SK-N-SH (cell line): ENCODE measurements at regions not wholly inside any gene's neighbourhood (a gene's known extent, or its start where the extent isn't known, plus 50 kb on each side); places are given as distances from the start of the nearest gene placed in this dataset.
A peak's percentile ranks its signal among the peaks of the same experiment; 100 is the strongest.

Experiments used
- CTCF ChIA-PET: fragments of 300-600, 350-600 bp; formaldehyde crosslinking; extraction: SDS; loops from one replicate; lab custom pipeline; 2021; lab: Yijun Ruan, JAX
- POLR2A ChIA-PET: fragments of 350-600 bp; sonication (Branson Sonifier 250); formaldehyde crosslinking; extraction: SDS; loops from one replicate; lab custom pipeline; 2020; ENCODE audit warnings: antibody characterized with exemption, inconsistent platforms; lab: Yijun Ruan, JAX
- DNase-seq: peaks from one replicate; pipeline ENCODE4 v3.0.0; 2012
- H2AFZ ChIP-seq: fragments of 200-600 bp; sonication (generic); 2 replicates; pipeline ENCODE4 v1.8.1; 2016; ENCODE audit warnings: antibody characterized with exemption, mild to moderate bottlenecking, low read depth
- H3F3A ChIP-seq: fragments of 200-600 bp; sonication (generic); replicated peaks from 2 replicates; pipeline ENCODE3; 2016; ENCODE audit warnings: antibody characterized with exemption, mild to moderate bottlenecking; ENCODE audit not compliant: insufficient read depth
- H3K27ac ChIP-seq, 2 experiments: fragments of 200-500 bp in 1 of 2; fragments of 200-600 bp in 1 of 2; sonication (Bioruptor generic) in 1 of 2; sonication (generic), shearing (Covaris generic) in 1 of 2; 2 replicates each; pipeline versions ENCODE4 v1.5.1 to v1.6.1; 2014 to 2016; ENCODE audit warnings: low read depth in 2 of 2, inconsistent platforms in 1 of 2, low read length in 1 of 2, mild to moderate bottlenecking in 1 of 2, mixed read lengths in 1 of 2
- H3K27me3 ChIP-seq: fragments of 200-600 bp; sonication (generic), shearing (Covaris generic); 2 replicates; pipeline ENCODE4 v1.6.1; 2016; ENCODE audit warnings: mixed run types; ENCODE audit not compliant: insufficient read depth
- H3K36me3 ChIP-seq, 2 experiments: fragments of 200-500 bp in 1 of 2; fragments of 200-600 bp in 1 of 2; sonication (Bioruptor generic) in 1 of 2; sonication (generic) in 1 of 2; replicated peaks in 1 of 2; 2 replicates each; pipeline versions ENCODE3 to v1.5.1; 2014 to 2016; ENCODE audit warnings: low read length in 1 of 2, mild to moderate bottlenecking in 1 of 2; ENCODE audit not compliant: insufficient read depth in 2 of 2, control insufficient read depth in 1 of 2
- H3K4me1 ChIP-seq, 2 experiments: fragments of 200-500 bp in 1 of 2; fragments of 200-600 bp in 1 of 2; sonication (Bioruptor generic) in 1 of 2; sonication (generic), shearing (Covaris generic) in 1 of 2; 2 replicates each; pipeline versions ENCODE4 v1.5.1 to v1.6.1; 2014 to 2016; ENCODE audit warnings: low read depth in 1 of 2, low read length in 1 of 2, mixed run types in 1 of 2; ENCODE audit not compliant: insufficient read depth in 2 of 2, control insufficient read depth in 1 of 2
- H3K4me2 ChIP-seq: fragments of 200-600 bp; sonication (generic), shearing (Covaris generic); 2 replicates; pipeline ENCODE4 v1.6.1; 2017; ENCODE audit warnings: mixed run types
- H3K4me3 ChIP-seq, 2 experiments: fragments of 200-500 bp in 1 of 2; fragments of 200-600 bp in 1 of 2; sonication (Bioruptor generic) in 1 of 2; sonication (generic), shearing (Covaris generic) in 1 of 2; 2 replicates each; pipeline versions ENCODE4 v1.5.1 to v1.8.1; 2014 to 2016; ENCODE audit warnings: low read depth in 2 of 2, inconsistent platforms in 1 of 2, low read length in 1 of 2, mild to moderate bottlenecking in 1 of 2, mixed read lengths in 1 of 2, moderate library complexity in 1 of 2
- H3K79me2 ChIP-seq: fragments of 200-600 bp; sonication (generic); 2 replicates; pipeline ENCODE4 v1.8.1; 2017; ENCODE audit warnings: mild to moderate bottlenecking; ENCODE audit not compliant: insufficient read depth
- H3K9ac ChIP-seq: fragments of 200-600 bp; sonication (generic); 2 replicates; pipeline ENCODE4 v1.6.1; 2017; ENCODE audit warnings: mixed run types
- H3K9me2 ChIP-seq: fragments of 200-600 bp; sonication (generic); 2 replicates; pipeline ENCODE4 v1.6.1; 2017; ENCODE audit warnings: mixed run types
- H3K9me3 ChIP-seq: fragments of 200-600 bp; sonication (generic); 2 replicates; pipeline ENCODE4 v1.6.1; 2017; ENCODE audit warnings: mixed run types, mild to moderate bottlenecking, moderate library complexity
- H4K20me1 ChIP-seq: fragments of 200-600 bp; sonication (generic); 2 replicates; pipeline ENCODE4 v1.6.1; 2017; ENCODE audit warnings: mild to moderate bottlenecking, mixed run types; ENCODE audit not compliant: insufficient read depth
- CTCF ChIP-seq: fragments of 200-600 bp; sonication (generic); IDR thresholded peaks from 2 replicates; pipeline ENCODE4 v1.6.1; 2017; ENCODE audit warnings: antibody characterized with exemption, mild to moderate bottlenecking, moderate library complexity
- ELF1 ChIP-seq: IDR thresholded peaks from 2 replicates; pipeline ENCODE4 v1.4.0; 2012
- FOSL2 ChIP-seq: IDR thresholded peaks from 2 replicates; pipeline ENCODE4 v1.4.0; 2012; ENCODE audit warnings: low read depth, mild to moderate bottlenecking, moderate library complexity, borderline replicate concordance
- FOXM1 ChIP-seq: IDR thresholded peaks from 2 replicates; pipeline ENCODE4 v1.4.0; 2012; ENCODE audit warnings: low read depth, mild to moderate bottlenecking
- GATA2 ChIP-seq: sonication (generic); formaldehyde crosslinking; IDR thresholded peaks from 2 replicates; pipeline ENCODE4 v1.5.0; 2020; ENCODE audit warnings: mild to moderate bottlenecking, missing genetic modification reagents
- MXI1 ChIP-seq: IDR thresholded peaks from 2 replicates; pipeline ENCODE4 v1.6.1; 2012; ENCODE audit warnings: mild to moderate bottlenecking, low read depth, low read length, improper control_type of control experiment
- NFIC ChIP-seq: IDR thresholded peaks from 2 replicates; pipeline ENCODE4 v1.4.0; 2012; ENCODE audit warnings: borderline replicate concordance
- PBX3 ChIP-seq: IDR thresholded peaks from 2 replicates; pipeline ENCODE4; 2012
- RFX5 ChIP-seq: IDR thresholded peaks from 2 replicates; pipeline ENCODE4 v1.6.1; 2012; ENCODE audit warnings: mild to moderate bottlenecking, improper control_type of control experiment, low read length
- RXRA ChIP-seq: IDR thresholded peaks from 2 replicates; pipeline ENCODE4 v1.4.0; 2012; ENCODE audit warnings: low read depth, mild to moderate bottlenecking, borderline replicate concordance
- TAF1 ChIP-seq: IDR thresholded peaks from 2 replicates; pipeline ENCODE4 v1.6.1; 2012; ENCODE audit warnings: low read depth, mild to moderate bottlenecking, low read length, moderate library complexity, borderline replicate concordance
- TEAD4 ChIP-seq: IDR thresholded peaks from 2 replicates; pipeline ENCODE4 v1.4.0; 2012; ENCODE audit warnings: mild to moderate bottlenecking, borderline replicate concordance; ENCODE audit not compliant: insufficient read depth
- WGBS: methylation state at CpG from one replicate; pipeline ENCODE4 v1.1.6; 2017; ENCODE audit warnings: low lambda C conversion rate; 5-methylcytosine and 5-hydroxymethylcytosine counted together
- TF ChIP-seq, protein P1 (sequence below): IDR thresholded peaks from 2 replicates; pipeline ENCODE4 v1.4.0; 2012; ENCODE audit warnings: low read depth, borderline replicate concordance
- TF ChIP-seq, protein P2 (sequence below): IDR thresholded peaks from 2 replicates; pipeline ENCODE4 v1.4.0; 2012; ENCODE audit warnings: low read depth, borderline replicate concordance
- TF ChIP-seq, protein P3 (sequence below): fragments of 150-350 bp; IDR thresholded peaks from 2 replicates; pipeline ENCODE4 v1.6.1; 2017; ENCODE audit warnings: antibody characterized with exemption, low read length, low read depth, borderline replicate concordance

DNA sequence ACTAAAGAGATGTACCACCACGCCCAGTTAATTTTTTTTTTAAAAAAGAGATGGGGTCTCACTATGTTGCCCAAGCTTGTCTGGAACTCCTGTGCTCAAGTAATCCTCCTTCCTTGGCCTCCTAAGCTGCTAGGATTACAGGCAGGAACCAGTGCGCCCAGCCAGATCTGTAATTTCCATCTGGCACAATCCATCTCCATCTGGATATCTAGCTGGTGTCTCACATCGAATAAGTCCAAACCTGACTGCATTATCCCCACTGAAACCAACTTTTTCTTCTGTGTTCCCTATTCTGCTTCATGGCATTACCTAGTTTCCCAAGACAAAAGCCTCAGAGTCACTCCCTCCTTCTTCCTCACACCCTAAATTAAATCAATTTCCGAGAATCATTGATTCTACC is 125.8 kb upstream of the TEX13C start:
- Histone ChIP-seq H3F3A (no peaks in the 10 kb centered on the region), H3K9me2 (no peaks in the 10 kb centered on the region), H3K4me2 (no peak overlapping the region), H3K36me3 (no peaks in the 10 kb centered on the region), H3K9me3 (no peaks in the 10 kb centered on the region), H3K9ac (no peak overlapping the region), H3K27ac (no peak overlapping the region), H3K27me3 (no peaks in the 10 kb centered on the region; the same call in 1 of the 2 replicates), H3K79me2 (no peaks in the 10 kb centered on the region), H3K4me1 (no peaks in the 10 kb centered on the region), H3K4me3 (no peak overlapping the region), H4K20me1 (no peaks in the 10 kb centered on the region), H2AFZ (no peak overlapping the region)
- 8% methylated on average over 4 of the region's 4 CpGs for WGBS
- POLR2A ChIA-PET: no interaction called here
- TF ChIP-seq CTCF (no peak), ELF1 (no peak), TEAD4 (no peak), RXRA (no peak)
- TF ChIP-seq, protein P1, sequence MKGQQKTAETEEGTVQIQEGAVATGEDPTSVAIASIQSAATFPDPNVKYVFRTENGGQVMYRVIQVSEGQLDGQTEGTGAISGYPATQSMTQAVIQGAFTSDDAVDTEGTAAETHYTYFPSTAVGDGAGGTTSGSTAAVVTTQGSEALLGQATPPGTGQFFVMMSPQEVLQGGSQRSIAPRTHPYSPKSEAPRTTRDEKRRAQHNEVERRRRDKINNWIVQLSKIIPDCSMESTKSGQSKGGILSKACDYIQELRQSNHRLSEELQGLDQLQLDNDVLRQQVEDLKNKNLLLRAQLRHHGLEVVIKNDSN: no peak
- CTCF ChIA-PET: no interaction called here
- no peak for DNase-seq

- Histone ChIP-seq H3K79me2 (no peaks in the 10 kb centered on the region), H3K27me3 (peaks cover 16% of the 10 kb centered on the region), H3K9ac (no peak overlapping the region), H3F3A (no peaks in the 10 kb centered on the region), H3K9me2 (no peaks in the 10 kb centered on the region), H3K9me3 (no peaks in the 10 kb centered on the region), H3K4me1 (no peaks in the 10 kb centered on the region), H3K36me3 (no peaks in the 10 kb centered on the region), H2AFZ (no peak overlapping the region), H3K4me3 (no peak overlapping the region), H3K4me2 (no peak overlapping the region), H4K20me1 (no peaks in the 10 kb centered on the region), H3K27ac (no peak overlapping the region)
- ChIA-PET POLR2A (no interaction called here), CTCF (no interaction called here)
- peak; percentile 4 for DNase-seq
- WGBS: 0% methylated on average over 1 of the region's 1 CpG
- no peak for TF ChIP-seq MXI1
- TF ChIP-seq TEAD4: no peak
- TF ChIP-seq, protein P2, sequence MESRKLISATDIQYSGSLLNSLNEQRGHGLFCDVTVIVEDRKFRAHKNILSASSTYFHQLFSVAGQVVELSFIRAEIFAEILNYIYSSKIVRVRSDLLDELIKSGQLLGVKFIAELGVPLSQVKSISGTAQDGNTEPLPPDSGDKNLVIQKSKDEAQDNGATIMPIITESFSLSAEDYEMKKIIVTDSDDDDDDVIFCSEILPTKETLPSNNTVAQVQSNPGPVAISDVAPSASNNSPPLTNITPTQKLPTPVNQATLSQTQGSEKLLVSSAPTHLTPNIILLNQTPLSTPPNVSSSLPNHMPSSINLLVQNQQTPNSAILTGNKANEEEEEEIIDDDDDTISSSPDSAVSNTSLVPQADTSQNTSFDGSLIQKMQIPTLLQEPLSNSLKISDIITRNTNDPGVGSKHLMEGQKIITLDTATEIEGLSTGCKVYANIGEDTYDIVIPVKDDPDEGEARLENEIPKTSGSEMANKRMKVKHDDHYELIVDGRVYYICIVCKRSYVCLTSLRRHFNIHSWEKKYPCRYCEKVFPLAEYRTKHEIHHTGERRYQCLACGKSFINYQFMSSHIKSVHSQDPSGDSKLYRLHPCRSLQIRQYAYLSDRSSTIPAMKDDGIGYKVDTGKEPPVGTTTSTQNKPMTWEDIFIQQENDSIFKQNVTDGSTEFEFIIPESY: no peak
- no peak for TF ChIP-seq PBX3
- TF ChIP-seq TAF1: no peak
- no peak for TF ChIP-seq GATA2 (CRISPR knock-in tag)
- no peak for TF ChIP-seq FOXM1
- TF ChIP-seq, protein P3, sequence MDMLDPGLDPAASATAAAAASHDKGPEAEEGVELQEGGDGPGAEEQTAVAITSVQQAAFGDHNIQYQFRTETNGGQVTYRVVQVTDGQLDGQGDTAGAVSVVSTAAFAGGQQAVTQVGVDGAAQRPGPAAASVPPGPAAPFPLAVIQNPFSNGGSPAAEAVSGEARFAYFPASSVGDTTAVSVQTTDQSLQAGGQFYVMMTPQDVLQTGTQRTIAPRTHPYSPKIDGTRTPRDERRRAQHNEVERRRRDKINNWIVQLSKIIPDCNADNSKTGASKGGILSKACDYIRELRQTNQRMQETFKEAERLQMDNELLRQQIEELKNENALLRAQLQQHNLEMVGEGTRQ: no peak
- TF ChIP-seq CTCF: no peak
- no peak for TF ChIP-seq NFIC
- TF ChIP-seq RFX5: no peak
- TF ChIP-seq FOSL2: no peak
Observed at GRCh38 chrX:125198546-125198945, 121.1 kb upstream of the TEX13C start.
